Liver (tissue), 8 donors: ENCODE measurements at regions not wholly inside any gene's neighbourhood (a gene's known extent, or its start where the extent isn't known, plus 50 kb on each side); places are given as distances from the start of the nearest gene placed in this dataset.

Experiments
- DNase-seq: peaks from one replicate; pipeline ENCODE4 v3.0.0-alpha.2; 2017; ENCODE audit warnings: low spot score
- H3K27ac ChIP-seq, 2 donors: one replicate each; pipeline ENCODE4 v1.7.0; 2013; ENCODE audit warnings: inconsistent platforms in 2 of 2, low read length in 2 of 2, control low read depth in 1 of 2, low read depth in 1 of 2, mild to moderate bottlenecking in 1 of 2
- H3K27me3 ChIP-seq, 4 donors: one replicate each; pipeline versions ENCODE4 v1.6.1 to v1.7.0; 2013; ENCODE audit warnings: low read length in 3 of 4, inconsistent platforms in 1 of 4, mild to moderate bottlenecking in 1 of 4, moderate library complexity in 1 of 4; ENCODE audit not compliant: control insufficient read depth in 4 of 4, insufficient read depth in 4 of 4
- H3K36me3 ChIP-seq, 4 donors: one replicate each; pipeline versions ENCODE4 v1.6.1 to v1.7.0; 2013; ENCODE audit warnings: low read length in 3 of 4, mild to moderate bottlenecking in 3 of 4, low read depth in 1 of 4, moderate library complexity in 1 of 4; ENCODE audit not compliant: control insufficient read depth in 4 of 4, insufficient read depth in 3 of 4
- H3K4me1 ChIP-seq, 4 donors: one replicate each; pipeline versions ENCODE4 v1.6.1 to v1.7.0; 2013; ENCODE audit warnings: low read length in 3 of 4, mild to moderate bottlenecking in 3 of 4, moderate library complexity in 1 of 4; ENCODE audit not compliant: control insufficient read depth in 4 of 4, insufficient read depth in 4 of 4
- H3K4me3 ChIP-seq, 3 donors: one replicate each; pipeline versions ENCODE4 v1.6.1 to v1.7.0; 2013; ENCODE audit warnings: low read length in 3 of 3, control low read depth in 1 of 3, low read depth in 1 of 3, mild to moderate bottlenecking in 1 of 3
- H3K9ac ChIP-seq, 2 donors: one replicate each; pipeline ENCODE4 v1.7.0; 2013; ENCODE audit warnings: low read length in 2 of 2, mild to moderate bottlenecking in 2 of 2, moderate library complexity in 2 of 2, control low read depth in 1 of 2, low read depth in 1 of 2
- H3K9me3 ChIP-seq, 4 donors: one replicate each; pipeline versions ENCODE4 v1.6.1 to v1.7.0; 2013; ENCODE audit warnings: low read length in 3 of 4; ENCODE audit not compliant: control insufficient read depth in 4 of 4
- EGR1 ChIP-seq, 2 donors: IDR thresholded peaks; 2 replicates each; pipeline ENCODE4 v1.6.1; 2016 to 2018; ENCODE audit warnings: antibody characterized with exemption in 2 of 2, low read depth in 2 of 2
- FOXA1 ChIP-seq: IDR thresholded peaks from 2 replicates; pipeline ENCODE4 v1.6.1; 2016; ENCODE audit warnings: antibody characterized with exemption
- FOXA2 ChIP-seq: IDR thresholded peaks from 2 replicates; pipeline ENCODE4 v1.6.1; 2016; ENCODE audit warnings: antibody characterized with exemption
- GABPA ChIP-seq, 2 donors: IDR thresholded peaks in 1 of 2; conservative IDR thresholded peaks in 1 of 2; 2 replicates each; pipeline ENCODE4 v1.6.1; 2016; ENCODE audit warnings: antibody characterized with exemption in 2 of 2, mild to moderate bottlenecking in 1 of 2, moderate library complexity in 1 of 2
- HNF4A ChIP-seq, 2 donors: conservative IDR thresholded peaks; 2 replicates each; pipeline ENCODE4 v1.6.1; 2016; ENCODE audit warnings: antibody characterized with exemption in 2 of 2, mild to moderate bottlenecking in 2 of 2
- HNF4G ChIP-seq: IDR thresholded peaks from 2 replicates; pipeline ENCODE4 v1.6.1; 2016; ENCODE audit warnings: antibody characterized with exemption
- JUND ChIP-seq, 2 donors: IDR thresholded peaks; 2 replicates each; pipeline ENCODE4 v1.6.1; 2016; ENCODE audit warnings: antibody characterized with exemption in 2 of 2
- NR2F2 ChIP-seq: IDR thresholded peaks from 2 replicates; pipeline ENCODE4 v1.6.1; 2016; ENCODE audit warnings: antibody characterized with exemption
- RXRA ChIP-seq, 2 donors: IDR thresholded peaks; 2 replicates each; pipeline ENCODE4 v1.6.1; 2017 to 2018; ENCODE audit warnings: antibody characterized with exemption in 2 of 2, mild to moderate bottlenecking in 1 of 2
- SP1 ChIP-seq: IDR thresholded peaks from 2 replicates; pipeline ENCODE4 v1.6.1; 2018; ENCODE audit warnings: antibody characterized with exemption, mild to moderate bottlenecking
- TAF1 ChIP-seq: conservative IDR thresholded peaks from 2 replicates; pipeline ENCODE4 v1.6.1; 2016; ENCODE audit warnings: antibody characterized with exemption, mild to moderate bottlenecking
- YY1 ChIP-seq: IDR thresholded peaks from 2 replicates; pipeline ENCODE4 v1.6.1; 2016; ENCODE audit warnings: antibody characterized with exemption, mild to moderate bottlenecking
- ZBTB33 ChIP-seq: IDR thresholded peaks from 2 replicates; pipeline ENCODE4 v1.6.1; 2016; ENCODE audit warnings: antibody characterized with exemption
- WGBS: extraction: QIAGEN DNeasy Blood & Tissue Kit; methylation state at CpG from one replicate; pipeline ENCODE4 v1.1.7; 2013; 5-methylcytosine and 5-hydroxymethylcytosine counted together
- TF ChIP-seq, protein P1 (sequence below): IDR thresholded peaks from 2 replicates; pipeline ENCODE4 v1.6.1; 2016; ENCODE audit warnings: antibody characterized with exemption
- TF ChIP-seq, protein P2 (sequence below): IDR thresholded peaks from 2 replicates; pipeline ENCODE4 v1.6.1; 2016; ENCODE audit warnings: antibody characterized with exemption
- TF ChIP-seq, protein P3 (sequence below): fragments of 150-350 bp; IDR thresholded peaks from 2 replicates; pipeline ENCODE4 v1.5.1; 2017; ENCODE audit warnings: improper control_type of control experiment, low read depth, low read length; ENCODE audit not compliant: missing input control
- TF ChIP-seq, protein P4 (sequence below): IDR thresholded peaks from 2 replicates; pipeline ENCODE4 v1.6.1; 2016; ENCODE audit warnings: antibody characterized with exemption, mild to moderate bottlenecking
- donor health status: healthy.
- donor health status: healthy.
- donor health status: healthy.
- donor health status: healthy.
- donor health status: healthy.

DNA sequence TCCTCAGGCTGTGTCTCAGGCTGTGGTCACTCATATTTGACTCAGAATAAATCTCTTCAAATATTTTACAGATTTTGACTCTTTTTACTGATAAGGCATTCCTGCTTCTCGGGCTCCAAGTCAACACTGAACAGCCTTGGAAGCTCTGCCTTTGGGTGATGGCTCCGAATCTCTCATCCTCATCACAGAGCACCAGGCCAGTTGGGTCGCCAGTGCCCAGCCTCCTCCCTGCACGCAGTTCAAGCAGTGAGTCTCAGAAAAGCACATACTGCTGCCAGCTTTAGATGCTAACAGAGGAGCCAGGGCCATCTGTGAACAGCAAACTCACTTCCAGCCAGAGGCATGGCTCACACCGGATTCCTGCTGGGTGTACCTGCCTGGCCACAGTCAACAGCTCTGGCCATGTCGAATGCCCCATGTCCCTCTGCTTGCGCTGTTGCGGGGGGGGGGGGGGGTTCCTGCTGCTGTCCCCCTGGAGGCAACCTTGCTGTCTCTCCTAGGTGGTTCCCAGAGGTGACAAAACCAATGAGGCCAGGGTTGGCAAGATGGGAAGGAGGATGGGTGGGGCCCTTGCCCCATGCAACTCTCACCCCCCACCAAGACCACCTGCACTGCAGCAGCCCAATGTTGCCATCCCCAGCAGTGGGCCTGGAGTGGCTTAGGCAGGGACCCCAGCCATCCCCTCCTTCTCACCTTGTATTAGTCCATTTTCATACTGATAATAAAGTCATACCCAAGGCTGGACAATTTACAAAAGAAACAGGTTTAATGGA is 248.8 kb downstream of the ERMARD start:
- H3K27me3 ChIP-seq: no peaks in the 10 kb centered on the region
- 84% methylated on average over 8 of the region's 8 CpGs for WGBS
- DNase-seq: no peak

DNA sequence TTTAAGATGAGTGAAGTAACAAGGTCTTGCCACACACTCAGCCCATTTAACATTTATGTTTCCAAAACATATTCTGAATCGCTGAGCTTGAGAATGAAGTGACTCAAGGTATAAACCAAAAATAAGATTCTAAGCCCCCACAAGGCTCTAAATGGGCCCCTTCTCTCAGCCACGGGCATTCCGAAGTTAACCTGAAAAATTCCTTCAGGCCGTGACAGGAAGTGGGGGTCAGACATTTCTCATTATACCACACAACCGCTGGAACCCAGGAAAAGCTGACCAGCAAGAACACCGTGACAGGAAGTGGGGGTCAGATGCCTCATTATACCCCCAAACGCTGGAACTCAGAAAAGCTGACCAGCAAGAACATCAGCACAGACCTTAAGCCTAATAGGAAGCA is 247.9 kb downstream of the ERMARD start:
- Histone ChIP-seq H3K4me1 (no peaks in the 10 kb centered on the region), H3K9ac (no peak overlapping the region), H3K9me3 (peaks cover 0 to 2% (median under 1%) of the 10 kb centered on the region in 4 donors), H3K27me3 (no peaks in the 10 kb centered on the region), H3K36me3 (no peaks in the 10 kb centered on the region), H3K4me3 (no peak overlapping the region), H3K27ac (no peak overlapping the region)
- 76% methylated on average over 7 of the region's 7 CpGs for WGBS
- DNase-seq: no peak
- TF ChIP-seq, protein P1, sequence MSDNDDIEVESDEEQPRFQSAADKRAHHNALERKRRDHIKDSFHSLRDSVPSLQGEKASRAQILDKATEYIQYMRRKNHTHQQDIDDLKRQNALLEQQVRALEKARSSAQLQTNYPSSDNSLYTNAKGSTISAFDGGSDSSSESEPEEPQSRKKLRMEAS: no peak
- TF ChIP-seq FOXA1: no peak
- no peak for TF ChIP-seq JUND (IDR thresholded peaks at IDR 0.05)
- TF ChIP-seq ZBTB33: no peak
- no peak for TF ChIP-seq EGR1 (IDR thresholded peaks at IDR 0.05; ENCODE audit: low read depth in 2 of 2)
- TF ChIP-seq YY1: no peak
- no peak for TF ChIP-seq HNF4G
- no peak for TF ChIP-seq NR2F2
- TF ChIP-seq, protein P2, sequence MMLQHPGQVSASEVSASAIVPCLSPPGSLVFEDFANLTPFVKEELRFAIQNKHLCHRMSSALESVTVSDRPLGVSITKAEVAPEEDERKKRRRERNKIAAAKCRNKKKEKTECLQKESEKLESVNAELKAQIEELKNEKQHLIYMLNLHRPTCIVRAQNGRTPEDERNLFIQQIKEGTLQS: no peak
- no peak for TF ChIP-seq SP1
- TF ChIP-seq, protein P3, sequence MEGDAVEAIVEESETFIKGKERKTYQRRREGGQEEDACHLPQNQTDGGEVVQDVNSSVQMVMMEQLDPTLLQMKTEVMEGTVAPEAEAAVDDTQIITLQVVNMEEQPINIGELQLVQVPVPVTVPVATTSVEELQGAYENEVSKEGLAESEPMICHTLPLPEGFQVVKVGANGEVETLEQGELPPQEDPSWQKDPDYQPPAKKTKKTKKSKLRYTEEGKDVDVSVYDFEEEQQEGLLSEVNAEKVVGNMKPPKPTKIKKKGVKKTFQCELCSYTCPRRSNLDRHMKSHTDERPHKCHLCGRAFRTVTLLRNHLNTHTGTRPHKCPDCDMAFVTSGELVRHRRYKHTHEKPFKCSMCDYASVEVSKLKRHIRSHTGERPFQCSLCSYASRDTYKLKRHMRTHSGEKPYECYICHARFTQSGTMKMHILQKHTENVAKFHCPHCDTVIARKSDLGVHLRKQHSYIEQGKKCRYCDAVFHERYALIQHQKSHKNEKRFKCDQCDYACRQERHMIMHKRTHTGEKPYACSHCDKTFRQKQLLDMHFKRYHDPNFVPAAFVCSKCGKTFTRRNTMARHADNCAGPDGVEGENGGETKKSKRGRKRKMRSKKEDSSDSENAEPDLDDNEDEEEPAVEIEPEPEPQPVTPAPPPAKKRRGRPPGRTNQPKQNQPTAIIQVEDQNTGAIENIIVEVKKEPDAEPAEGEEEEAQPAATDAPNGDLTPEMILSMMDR: no peak
- no peak for TF ChIP-seq RXRA (IDR thresholded peaks at IDR 0.05)

More for the DNA sequence above, 248.8 kb downstream of the ERMARD start:
- TF ChIP-seq, protein P2: no peak
- TF ChIP-seq JUND (IDR thresholded peaks at IDR 0.05): no peak
- TF ChIP-seq FOXA2: no peak
- TF ChIP-seq YY1: no peak
- TF ChIP-seq, protein P4, sequence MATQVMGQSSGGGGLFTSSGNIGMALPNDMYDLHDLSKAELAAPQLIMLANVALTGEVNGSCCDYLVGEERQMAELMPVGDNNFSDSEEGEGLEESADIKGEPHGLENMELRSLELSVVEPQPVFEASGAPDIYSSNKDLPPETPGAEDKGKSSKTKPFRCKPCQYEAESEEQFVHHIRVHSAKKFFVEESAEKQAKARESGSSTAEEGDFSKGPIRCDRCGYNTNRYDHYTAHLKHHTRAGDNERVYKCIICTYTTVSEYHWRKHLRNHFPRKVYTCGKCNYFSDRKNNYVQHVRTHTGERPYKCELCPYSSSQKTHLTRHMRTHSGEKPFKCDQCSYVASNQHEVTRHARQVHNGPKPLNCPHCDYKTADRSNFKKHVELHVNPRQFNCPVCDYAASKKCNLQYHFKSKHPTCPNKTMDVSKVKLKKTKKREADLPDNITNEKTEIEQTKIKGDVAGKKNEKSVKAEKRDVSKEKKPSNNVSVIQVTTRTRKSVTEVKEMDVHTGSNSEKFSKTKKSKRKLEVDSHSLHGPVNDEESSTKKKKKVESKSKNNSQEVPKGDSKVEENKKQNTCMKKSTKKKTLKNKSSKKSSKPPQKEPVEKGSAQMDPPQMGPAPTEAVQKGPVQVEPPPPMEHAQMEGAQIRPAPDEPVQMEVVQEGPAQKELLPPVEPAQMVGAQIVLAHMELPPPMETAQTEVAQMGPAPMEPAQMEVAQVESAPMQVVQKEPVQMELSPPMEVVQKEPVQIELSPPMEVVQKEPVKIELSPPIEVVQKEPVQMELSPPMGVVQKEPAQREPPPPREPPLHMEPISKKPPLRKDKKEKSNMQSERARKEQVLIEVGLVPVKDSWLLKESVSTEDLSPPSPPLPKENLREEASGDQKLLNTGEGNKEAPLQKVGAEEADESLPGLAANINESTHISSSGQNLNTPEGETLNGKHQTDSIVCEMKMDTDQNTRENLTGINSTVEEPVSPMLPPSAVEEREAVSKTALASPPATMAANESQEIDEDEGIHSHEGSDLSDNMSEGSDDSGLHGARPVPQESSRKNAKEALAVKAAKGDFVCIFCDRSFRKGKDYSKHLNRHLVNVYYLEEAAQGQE: no peak
- TF ChIP-seq, protein P3: no peak
- no peak for TF ChIP-seq TAF1
- no peak for TF ChIP-seq EGR1 (IDR thresholded peaks at IDR 0.05; ENCODE audit: low read depth in 2 of 2)
- TF ChIP-seq HNF4A (conservative IDR thresholded peaks at IDR 0.05): no peak
- no peak for TF ChIP-seq SP1
- TF ChIP-seq, protein P1: no peak
- TF ChIP-seq GABPA (IDR thresholded peaks at IDR 0.05 in 1 of 2, conservative IDR thresholded peaks at IDR 0.05 in 1 of 2): no peak
- no peak for TF ChIP-seq HNF4G
- no peak for TF ChIP-seq FOXA1
- H3K27ac ChIP-seq: no peak overlapping the region
- peaks cover 0 to 5% (median 2%) of the 10 kb centered on the region in 4 donors for H3K9me3 ChIP-seq
- no peak overlapping the region for H3K9ac ChIP-seq
- no peaks in the 10 kb centered on the region for H3K36me3 ChIP-seq
- no peak overlapping the region for H3K4me3 ChIP-seq
- no peaks in the 10 kb centered on the region for H3K4me1 ChIP-seq
